ENCODE measurements at regions not wholly inside any gene's neighbourhood (a gene's known extent, or its start where the extent isn't known, plus 50 kb on each side); places are given as distances from the start of the nearest gene placed in this dataset.

- TF ChIP-seq, protein P1, sequence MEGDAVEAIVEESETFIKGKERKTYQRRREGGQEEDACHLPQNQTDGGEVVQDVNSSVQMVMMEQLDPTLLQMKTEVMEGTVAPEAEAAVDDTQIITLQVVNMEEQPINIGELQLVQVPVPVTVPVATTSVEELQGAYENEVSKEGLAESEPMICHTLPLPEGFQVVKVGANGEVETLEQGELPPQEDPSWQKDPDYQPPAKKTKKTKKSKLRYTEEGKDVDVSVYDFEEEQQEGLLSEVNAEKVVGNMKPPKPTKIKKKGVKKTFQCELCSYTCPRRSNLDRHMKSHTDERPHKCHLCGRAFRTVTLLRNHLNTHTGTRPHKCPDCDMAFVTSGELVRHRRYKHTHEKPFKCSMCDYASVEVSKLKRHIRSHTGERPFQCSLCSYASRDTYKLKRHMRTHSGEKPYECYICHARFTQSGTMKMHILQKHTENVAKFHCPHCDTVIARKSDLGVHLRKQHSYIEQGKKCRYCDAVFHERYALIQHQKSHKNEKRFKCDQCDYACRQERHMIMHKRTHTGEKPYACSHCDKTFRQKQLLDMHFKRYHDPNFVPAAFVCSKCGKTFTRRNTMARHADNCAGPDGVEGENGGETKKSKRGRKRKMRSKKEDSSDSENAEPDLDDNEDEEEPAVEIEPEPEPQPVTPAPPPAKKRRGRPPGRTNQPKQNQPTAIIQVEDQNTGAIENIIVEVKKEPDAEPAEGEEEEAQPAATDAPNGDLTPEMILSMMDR (IDR thresholded peaks at IDR 0.05; ENCODE audit: low read length), result no peak
- TF ChIP-seq EZH2 (IDR thresholded peaks at IDR 0.05; ENCODE audit: borderline replicate concordance, low read length), result no peak
These were observed 142.4 kb downstream of the EPC1 start for GRCh38 chr10:32204606-32205005.

Measured in OCI-LY1 (cell line).